ENCODE measurements at regions not wholly inside any gene's neighbourhood (a gene's known extent, or its start where the extent isn't known, plus 50 kb on each side); places are given as distances from the start of the nearest gene placed in this dataset.

GRCh38 chr6:10031617-10032016, 383.3 kb downstream of the TFAP2A start:
- 87 to 100% methylated on average over 1 to 2 of the region's 2 CpGs for WGBS, 2 experiments (ENCODE audit: insufficient coverage in 1 of 2, insufficient read length in 1 of 2)
- Mint-ChIP-seq H3K9me3 (no peaks in the 10 kb centered on the region), H3K4me1 (peaks cover 8% of the 10 kb centered on the region), H3K36me3 (ENCODE audit: low read depth) (no peaks in the 10 kb centered on the region), H3K27ac (no peak overlapping the region), H3K27me3 (ENCODE audit: insufficient read depth) (peaks cover 11% of the 10 kb centered on the region), H3K4me3 (no peak overlapping the region)
- Histone ChIP-seq H3K36me3 (ENCODE audit: control insufficient read depth, insufficient read depth, low read length) (no peaks in the 10 kb centered on the region), H3K27ac (ENCODE audit: low read depth, low read length) (no peak overlapping the region), H3K27me3 (ENCODE audit: control insufficient read depth, insufficient read depth, low read length, poor library complexity, severe bottlenecking) (peaks cover 4% of the 10 kb centered on the region), H3K4me1 (ENCODE audit: control insufficient read depth, insufficient read depth, low read length) (no peaks in the 10 kb centered on the region), H3K9me3 (ENCODE audit: control insufficient read depth, low read length) (no peaks in the 10 kb centered on the region), H3K9ac (ENCODE audit: extremely low read depth, low read length, poor library complexity, severe bottlenecking) (no peak overlapping the region), H3K4me3 (ENCODE audit: low read length) (no peak overlapping the region)
- DNase-seq, result no peak
- TF ChIP-seq, protein P1, sequence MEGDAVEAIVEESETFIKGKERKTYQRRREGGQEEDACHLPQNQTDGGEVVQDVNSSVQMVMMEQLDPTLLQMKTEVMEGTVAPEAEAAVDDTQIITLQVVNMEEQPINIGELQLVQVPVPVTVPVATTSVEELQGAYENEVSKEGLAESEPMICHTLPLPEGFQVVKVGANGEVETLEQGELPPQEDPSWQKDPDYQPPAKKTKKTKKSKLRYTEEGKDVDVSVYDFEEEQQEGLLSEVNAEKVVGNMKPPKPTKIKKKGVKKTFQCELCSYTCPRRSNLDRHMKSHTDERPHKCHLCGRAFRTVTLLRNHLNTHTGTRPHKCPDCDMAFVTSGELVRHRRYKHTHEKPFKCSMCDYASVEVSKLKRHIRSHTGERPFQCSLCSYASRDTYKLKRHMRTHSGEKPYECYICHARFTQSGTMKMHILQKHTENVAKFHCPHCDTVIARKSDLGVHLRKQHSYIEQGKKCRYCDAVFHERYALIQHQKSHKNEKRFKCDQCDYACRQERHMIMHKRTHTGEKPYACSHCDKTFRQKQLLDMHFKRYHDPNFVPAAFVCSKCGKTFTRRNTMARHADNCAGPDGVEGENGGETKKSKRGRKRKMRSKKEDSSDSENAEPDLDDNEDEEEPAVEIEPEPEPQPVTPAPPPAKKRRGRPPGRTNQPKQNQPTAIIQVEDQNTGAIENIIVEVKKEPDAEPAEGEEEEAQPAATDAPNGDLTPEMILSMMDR (conservative IDR thresholded peaks at IDR 0.05), result no peak

DNA sequence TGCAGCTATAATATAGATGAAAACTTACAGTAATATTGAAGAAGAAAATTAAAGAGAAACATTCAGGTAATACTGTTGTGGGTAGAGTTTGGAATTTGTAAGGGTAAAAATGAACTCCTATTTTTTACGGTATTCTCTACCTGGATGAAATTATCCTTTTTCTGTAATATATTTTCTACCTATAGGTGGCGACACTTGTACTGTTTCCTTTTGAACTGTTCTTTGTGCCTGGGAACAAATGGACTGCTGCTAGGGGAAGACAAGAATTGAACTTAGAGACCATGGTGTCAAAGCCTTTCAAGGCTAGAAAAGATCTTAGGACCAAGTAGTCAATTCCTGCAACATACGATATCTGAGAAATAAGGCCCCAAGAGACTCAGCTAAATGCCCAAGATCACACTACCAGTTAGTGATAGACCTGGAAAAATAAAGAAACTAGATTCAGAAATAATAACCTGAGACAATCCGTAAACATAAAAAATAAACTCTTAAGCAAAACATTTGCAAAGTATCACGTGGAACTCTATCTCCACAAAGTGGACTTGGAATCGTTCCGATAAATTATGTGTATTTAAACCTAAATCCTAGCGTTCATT, 383.8 kb downstream of the TFAP2A start:
- Histone ChIP-seq H3K4me1 (ENCODE audit: control insufficient read depth, insufficient read depth, low read length) (no peaks in the 10 kb centered on the region), H3K36me3 (ENCODE audit: control insufficient read depth, insufficient read depth, low read length) (no peaks in the 10 kb centered on the region), H3K27ac (ENCODE audit: low read depth, low read length) (no peak overlapping the region), H3K9ac (ENCODE audit: extremely low read depth, low read length, poor library complexity, severe bottlenecking) (no peak overlapping the region), H3K27me3 (ENCODE audit: control insufficient read depth, insufficient read depth, low read length, poor library complexity, severe bottlenecking) (peaks cover 4% of the 10 kb centered on the region), H3K4me3 (ENCODE audit: low read length) (no peak overlapping the region), H3K9me3 (ENCODE audit: control insufficient read depth, low read length) (no peaks in the 10 kb centered on the region)
- TF ChIP-seq, protein P1 (conservative IDR thresholded peaks at IDR 0.05), result peak; percentile 85
- Mint-ChIP-seq H3K27me3 (ENCODE audit: insufficient read depth) (peaks cover 11% of the 10 kb centered on the region), H3K4me3 (no peak overlapping the region), H3K4me1 (peaks cover 8% of the 10 kb centered on the region), H3K9me3 (no peaks in the 10 kb centered on the region), H3K36me3 (ENCODE audit: low read depth) (no peaks in the 10 kb centered on the region), H3K27ac (no peak overlapping the region)
- 75% methylated on average over 6 to 8 of the region's 8 CpGs for WGBS, 2 experiments (ENCODE audit: insufficient coverage in 1 of 2, insufficient read length in 1 of 2)
- no peak for DNase-seq

DNA sequence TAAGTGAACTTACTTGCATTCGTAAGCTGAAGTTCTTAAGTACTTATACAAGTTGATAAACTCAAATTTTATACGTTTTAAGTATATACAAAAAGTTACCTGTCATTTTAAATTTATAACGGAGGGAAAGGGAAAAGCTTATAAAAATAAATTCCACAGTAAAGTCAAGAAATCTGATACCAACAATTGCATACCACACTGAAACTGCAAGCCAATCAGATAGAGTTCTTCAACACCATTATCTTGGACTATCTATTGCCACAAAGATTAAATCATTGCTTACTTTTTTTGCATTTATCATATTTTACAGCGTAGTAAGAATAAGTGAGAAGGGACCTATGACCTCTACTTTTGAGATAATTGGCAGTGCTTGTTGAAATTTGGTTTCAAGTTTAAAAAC, 386.7 kb downstream of the TFAP2A start:
- Histone ChIP-seq H3K9me3 (ENCODE audit: control insufficient read depth, low read length) (no peaks in the 10 kb centered on the region), H3K4me3 (ENCODE audit: low read length) (no peak overlapping the region), H3K36me3 (ENCODE audit: control insufficient read depth, insufficient read depth, low read length) (no peaks in the 10 kb centered on the region), H3K27me3 (ENCODE audit: control insufficient read depth, insufficient read depth, low read length, poor library complexity, severe bottlenecking) (peaks cover 4% of the 10 kb centered on the region), H3K9ac (ENCODE audit: extremely low read depth, low read length, poor library complexity, severe bottlenecking) (no peak overlapping the region), H3K4me1 (ENCODE audit: control insufficient read depth, insufficient read depth, low read length) (no peaks in the 10 kb centered on the region), H3K27ac (ENCODE audit: low read depth, low read length) (no peak overlapping the region)
- H3K36me3 Mint-ChIP-seq (ENCODE audit: low read depth), result no peaks in the 10 kb centered on the region
- peaks cover 4% of the 10 kb centered on the region for H3K4me1 Mint-ChIP-seq
- H3K27ac Mint-ChIP-seq, result no peak overlapping the region
- DNase-seq, result no peak
- WGBS, 2 experiments (ENCODE audit: insufficient coverage in 1 of 2, insufficient read length in 1 of 2), result 96 to 100% methylated on average over 1 to 4 of the region's 4 CpGs
- H3K27me3 Mint-ChIP-seq (ENCODE audit: insufficient read depth), result peaks cover 11% of the 10 kb centered on the region
- no peak overlapping the region for H3K4me3 Mint-ChIP-seq
- H3K9me3 Mint-ChIP-seq, result no peaks in the 10 kb centered on the region
- TF ChIP-seq, protein P1 (conservative IDR thresholded peaks at IDR 0.05), result no peak

All from endodermal cell (in vitro differentiated cells).